Ramos (cell line): ENCODE measurements at regions not wholly inside any gene's neighbourhood (a gene's known extent, or its start where the extent isn't known, plus 50 kb on each side); places are given as distances from the start of the nearest gene placed in this dataset.

Source experiments
- in situ Hi-C: fragments of 300-500 bp; cut with MboI; formaldehyde crosslinking; loops from one replicate; pipeline ENCODE4 v1.14.3; 2022; ENCODE audit warnings: low sequenced_read_pairs; ENCODE audit not compliant: unreplicated experiment

GRCh38 chr7:12111422-12112405 lies 99.4 kb upstream of the TMEM106B start:
- in situ Hi-C loops = no loop called here

- in situ Hi-C loops = no loop called here
Measured at GRCh38 chr7:12117170-12117569, 93.9 kb upstream of the TMEM106B start.

- in situ Hi-C loops = no loop called here
Measured at GRCh38 chr7:12119620-12120303, 91.3 kb upstream of the TMEM106B start.

GRCh38 chr7:12120632-12121031 lies 90.5 kb upstream of the TMEM106B start:
- in situ Hi-C loops = no loop called here

GRCh38 chr7:12123172-12123571 lies 87.9 kb upstream of the TMEM106B start:
- in situ Hi-C loops = no loop called here

- in situ Hi-C loops = no loop called here
Measured at GRCh38 chr7:12124028-12124427, 87.1 kb upstream of the TMEM106B start.

GRCh38 chr7:12127455-12127854 lies 83.6 kb upstream of the TMEM106B start:
- in situ Hi-C loops = no loop called here

- in situ Hi-C loops = no loop called here
Measured at GRCh38 chr7:12130609-12131008, 80.5 kb upstream of the TMEM106B start.

- in situ Hi-C loops = no loop called here
Measured at GRCh38 chr7:12131122-12131521, 80.0 kb upstream of the TMEM106B start.

GRCh38 chr7:12133865-12134264 lies 77.2 kb upstream of the TMEM106B start:
- in situ Hi-C loops = no loop called here

- in situ Hi-C loops = no loop called here
Measured at GRCh38 chr7:12136523-12136922, 74.6 kb upstream of the TMEM106B start.

GRCh38 chr7:12137283-12137682 lies 73.8 kb upstream of the TMEM106B start:
- in situ Hi-C loops = no loop called here

GRCh38 chr7:12138421-12138820 lies 72.7 kb upstream of the TMEM106B start:
- in situ Hi-C loops = no loop called here

GRCh38 chr7:12139416-12139815 lies 71.7 kb upstream of the TMEM106B start:
- in situ Hi-C loops = no loop called here

GRCh38 chr7:12146813-12147212 lies 64.3 kb upstream of the TMEM106B start:
- in situ Hi-C loops = no loop called here

- in situ Hi-C loops = no loop called here
Measured at GRCh38 chr7:12152196-12152918, 58.7 kb upstream of the TMEM106B start.

- in situ Hi-C loops = no loop called here
Measured at GRCh38 chr7:12154119-12154518, 57.0 kb upstream of the TMEM106B start.

GRCh38 chr7:12157517-12157916 lies 53.6 kb upstream of the TMEM106B start:
- in situ Hi-C loops = no loop called here

GRCh38 chr7:12158334-12159060 lies 52.6 kb upstream of the TMEM106B start:
- in situ Hi-C loops = no loop called here

- in situ Hi-C loops = no loop called here
Measured at GRCh38 chr7:12161146-12161545, 49.9 kb upstream of the TMEM106B start.
